Tibial artery (tissue), 4 donors: ENCODE measurements at regions not wholly inside any gene's neighbourhood (a gene's known extent, or its start where the extent isn't known, plus 50 kb on each side); places are given as distances from the start of the nearest gene placed in this dataset.

Experiments used
- DNase-seq, 2 donors: peaks; one replicate each; pipeline ENCODE4 v3.0.0-alpha.2; 2019
- H3K27ac ChIP-seq, 2 donors: fragments of 200-600 bp; sonication (generic) in 1 of 2; 1 replicate in 1 of 2; 2 replicates in 1 of 2; pipeline ENCODE4 v1.5.1; 2018 to 2019; ENCODE audit warnings: mild to moderate bottlenecking in 1 of 2
- H3K27me3 ChIP-seq, 2 donors: fragments of 200-600 bp; sonication (generic) in 1 of 2; one replicate each; pipeline versions ENCODE4 v1.5.1 to v1.6.0; 2016 to 2019
- H3K36me3 ChIP-seq, 3 donors: fragments of 200-600 bp; sonication (generic) in 2 of 3; one replicate each; pipeline ENCODE4 v1.5.1; 2016 to 2019; ENCODE audit warnings: mild to moderate bottlenecking in 2 of 3
- H3K4me1 ChIP-seq, 4 donors: fragments of 200-600 bp; sonication (generic) in 2 of 4; 1 replicate in 3 of 4; 2 replicates in 1 of 4; pipeline ENCODE4 v1.5.1; 2016 to 2019
- H3K4me3 ChIP-seq, 2 donors: fragments of 200-600 bp; sonication (generic) in 1 of 2; 1 replicate in 1 of 2; 2 replicates in 1 of 2; pipeline ENCODE4 v1.5.1; 2018 to 2019; ENCODE audit warnings: mild to moderate bottlenecking in 2 of 2
- H3K9me3 ChIP-seq, 3 donors: fragments of 200-600 bp; sonication (generic) in 1 of 3; one replicate each; pipeline ENCODE4 v1.5.1; 2016 to 2019
- intact Hi-C: fragments of 100-400 bp; cut with DNase I; formaldehyde crosslinking; loops from one replicate; pipeline ENCODE4 v1.15.0; 2023; ENCODE audit warnings: low total_unique reads
- TF ChIP-seq, protein P1 (sequence below), 2 experiments: fragments of 200-600 bp in 1 of 2; fragments of 450-650 bp in 1 of 2; IDR thresholded peaks; one replicate each; pipeline ENCODE4 v1.5.1; 2017 to 2019; ENCODE audit warnings: antibody characterized with exemption in 2 of 2, mild to moderate bottlenecking in 1 of 2, moderate library complexity in 1 of 2

DNA sequence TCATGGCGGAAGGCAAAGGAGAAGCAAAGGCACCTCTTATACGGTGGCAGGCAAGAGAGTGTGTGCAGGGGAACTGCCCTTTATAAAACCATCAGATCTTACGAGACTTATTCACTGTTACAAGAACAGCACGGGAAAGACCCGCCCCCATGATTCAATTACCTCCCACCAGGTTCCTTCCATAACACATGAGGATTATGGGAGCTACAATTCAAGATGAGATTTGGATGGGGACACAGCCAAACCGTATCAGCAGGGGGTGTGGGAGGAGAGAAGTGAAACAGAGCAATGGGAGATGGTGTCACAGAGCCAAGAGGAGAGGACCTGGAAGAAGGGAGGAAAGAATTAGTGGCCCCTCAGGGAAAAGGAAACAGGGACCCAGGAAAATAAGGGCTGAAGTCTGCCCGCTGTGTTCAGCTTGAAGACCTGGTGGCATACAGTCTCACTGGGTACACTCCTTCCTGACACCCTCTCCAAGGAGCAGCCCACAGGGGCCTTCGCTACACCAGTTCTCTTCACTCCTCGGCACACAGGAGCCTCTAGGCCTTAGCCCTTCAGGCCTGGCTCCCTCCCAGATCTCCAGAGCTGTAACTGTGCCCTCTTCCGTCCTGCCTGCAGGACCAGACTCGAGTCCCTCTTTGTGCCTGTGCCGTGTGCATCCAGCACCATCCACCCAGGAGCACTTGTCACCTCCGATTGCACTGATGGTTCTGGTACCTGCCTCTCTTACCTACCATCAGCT, 262.1 kb downstream of the EIPR1 start:
- H3K27ac ChIP-seq = no peak overlapping the region
- peak in 1 of 2 donors; percentile 15 for DNase-seq
- intact Hi-C loops = no loop called here
- H3K27me3 ChIP-seq = no peaks in the 10 kb centered on the region
- no peaks in the 10 kb centered on the region for H3K36me3 ChIP-seq
- H3K4me1 ChIP-seq = no peaks in the 10 kb centered on the region
- no peak overlapping the region for H3K4me3 ChIP-seq
- no peaks in the 10 kb centered on the region for H3K9me3 ChIP-seq
- TF ChIP-seq, protein P1, sequence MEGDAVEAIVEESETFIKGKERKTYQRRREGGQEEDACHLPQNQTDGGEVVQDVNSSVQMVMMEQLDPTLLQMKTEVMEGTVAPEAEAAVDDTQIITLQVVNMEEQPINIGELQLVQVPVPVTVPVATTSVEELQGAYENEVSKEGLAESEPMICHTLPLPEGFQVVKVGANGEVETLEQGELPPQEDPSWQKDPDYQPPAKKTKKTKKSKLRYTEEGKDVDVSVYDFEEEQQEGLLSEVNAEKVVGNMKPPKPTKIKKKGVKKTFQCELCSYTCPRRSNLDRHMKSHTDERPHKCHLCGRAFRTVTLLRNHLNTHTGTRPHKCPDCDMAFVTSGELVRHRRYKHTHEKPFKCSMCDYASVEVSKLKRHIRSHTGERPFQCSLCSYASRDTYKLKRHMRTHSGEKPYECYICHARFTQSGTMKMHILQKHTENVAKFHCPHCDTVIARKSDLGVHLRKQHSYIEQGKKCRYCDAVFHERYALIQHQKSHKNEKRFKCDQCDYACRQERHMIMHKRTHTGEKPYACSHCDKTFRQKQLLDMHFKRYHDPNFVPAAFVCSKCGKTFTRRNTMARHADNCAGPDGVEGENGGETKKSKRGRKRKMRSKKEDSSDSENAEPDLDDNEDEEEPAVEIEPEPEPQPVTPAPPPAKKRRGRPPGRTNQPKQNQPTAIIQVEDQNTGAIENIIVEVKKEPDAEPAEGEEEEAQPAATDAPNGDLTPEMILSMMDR (IDR thresholded peaks at IDR 0.05) = no peak

GRCh38 chr2:3114406-3115185, 263.0 kb downstream of the EIPR1 start:
- Histone ChIP-seq H3K27me3 (no peaks in the 10 kb centered on the region), H3K36me3 (no peaks in the 10 kb centered on the region), H3K4me3 (no peak overlapping the region), H3K9me3 (no peaks in the 10 kb centered on the region), H3K4me1 (no peaks in the 10 kb centered on the region), H3K27ac (no peak overlapping the region)
- TF ChIP-seq, protein P1 (IDR thresholded peaks at IDR 0.05) = no peak
- peak in 1 of 2 donors; percentile 45 for DNase-seq
- intact Hi-C loops = no loop called here

DNA sequence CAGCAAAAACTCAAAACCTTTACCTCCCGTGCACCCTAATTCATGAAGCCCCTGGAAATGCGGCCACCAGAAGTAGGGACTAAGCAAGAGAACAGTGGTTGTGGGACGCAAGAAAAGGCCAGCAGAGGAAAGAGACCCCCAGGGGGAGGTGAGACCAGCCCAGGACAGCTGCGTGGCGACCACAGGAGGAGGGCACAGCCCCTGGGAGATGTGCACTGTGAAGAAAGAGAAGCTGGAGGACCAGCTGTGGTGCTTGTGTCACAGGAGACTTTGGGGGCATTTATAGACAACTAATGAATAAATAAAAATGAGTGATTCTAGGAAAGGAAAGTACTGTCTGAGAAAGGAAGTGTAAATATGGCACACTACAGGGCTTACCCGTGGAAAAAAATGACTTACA, 263.8 kb downstream of the EIPR1 start:
- peak in 1 of 2 donors; percentile 17 for DNase-seq
- H3K36me3 ChIP-seq = no peaks in the 10 kb centered on the region
- H3K9me3 ChIP-seq = no peaks in the 10 kb centered on the region
- H3K27ac ChIP-seq = no peak overlapping the region
- intact Hi-C loops = no loop called here
- no peak overlapping the region for H3K4me3 ChIP-seq
- H3K27me3 ChIP-seq = no peaks in the 10 kb centered on the region
- no peaks in the 10 kb centered on the region for H3K4me1 ChIP-seq
- TF ChIP-seq, protein P1 (IDR thresholded peaks at IDR 0.05) = no peak

DNA sequence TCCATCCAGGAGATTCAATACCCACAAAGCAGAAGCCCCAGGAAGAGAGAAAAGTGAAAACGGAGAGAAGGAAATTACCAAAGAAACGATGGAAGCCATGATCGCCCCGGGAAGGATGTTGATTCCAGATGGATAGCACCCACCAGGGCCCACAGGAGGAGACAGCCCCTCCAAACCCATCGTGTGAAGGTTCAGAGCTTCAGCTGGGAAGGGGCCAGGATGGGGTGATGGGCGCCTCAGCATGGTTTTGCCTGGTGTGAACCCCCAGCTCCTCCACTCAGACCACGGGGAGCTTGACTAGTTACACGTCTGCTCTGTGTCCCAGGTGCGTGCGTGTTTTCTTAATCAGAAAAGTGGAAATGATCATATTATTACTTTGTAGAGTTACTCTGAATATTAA, 264.5 kb downstream of the EIPR1 start:
- no peak overlapping the region for H3K27ac ChIP-seq
- no peaks in the 10 kb centered on the region for H3K27me3 ChIP-seq
- no peaks in the 10 kb centered on the region for H3K4me1 ChIP-seq
- intact Hi-C loops = no loop called here
- TF ChIP-seq, protein P1 (IDR thresholded peaks at IDR 0.05) = no peak
- peak in 1 of 2 donors; percentile 21 for DNase-seq
- no peaks in the 10 kb centered on the region for H3K36me3 ChIP-seq
- no peaks in the 10 kb centered on the region for H3K9me3 ChIP-seq
- H3K4me3 ChIP-seq = no peak overlapping the region

GRCh38 chr2:3112553-3112952, 265.1 kb downstream of the EIPR1 start:
- TF ChIP-seq, protein P1 (IDR thresholded peaks at IDR 0.05) = no peak
- intact Hi-C loops = no loop called here
- Histone ChIP-seq H3K27me3 (no peaks in the 10 kb centered on the region), H3K27ac (no peak overlapping the region), H3K4me3 (no peak overlapping the region), H3K9me3 (no peaks in the 10 kb centered on the region), H3K36me3 (no peaks in the 10 kb centered on the region), H3K4me1 (no peaks in the 10 kb centered on the region)
- peak in 1 of 2 donors; percentile 20 for DNase-seq
